HL-60 (cell line): ENCODE measurements at regions not wholly inside any gene's neighbourhood (a gene's known extent, or its start where the extent isn't known, plus 50 kb on each side); places are given as distances from the start of the nearest gene placed in this dataset.

Experiments
- CTCF ChIP-seq: IDR thresholded peaks from one replicate; pipeline ENCODE4 v1.5.1; 2011; ENCODE audit warnings: low read length, control low read depth, inconsistent platforms; ENCODE audit not compliant: insufficient read depth
- POLR2AphosphoS5 ChIP-seq: IDR thresholded peaks from 2 replicates; pipeline ENCODE4 v1.6.1; 2012; ENCODE audit warnings: low read depth

DNA sequence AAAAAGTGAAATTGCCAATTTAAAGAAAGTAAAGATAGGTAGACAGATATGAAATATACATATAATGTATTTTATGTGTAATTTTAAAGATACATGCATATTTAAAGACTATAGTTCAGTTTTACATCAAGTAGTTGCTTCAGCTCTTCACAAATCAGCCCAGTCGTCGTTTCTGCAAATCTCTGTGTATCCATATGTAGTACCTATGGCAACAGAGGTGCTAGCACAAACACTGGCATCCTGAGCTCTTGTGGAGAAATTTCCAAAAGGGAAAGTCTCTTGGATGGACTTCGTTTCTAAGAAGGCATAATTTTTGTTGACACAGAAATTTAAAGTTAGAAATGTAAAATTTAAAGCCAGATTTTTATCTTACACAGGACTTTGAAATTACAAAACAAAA, 1284.7 kb downstream of the ROBO1 start:
- TF ChIP-seq POLR2AphosphoS5 (no peak), CTCF (no peak)
